Osteocyte (in vitro differentiated cells): ENCODE measurements at regions not wholly inside any gene's neighbourhood (a gene's known extent, or its start where the extent isn't known, plus 50 kb on each side); places are given as distances from the start of the nearest gene placed in this dataset.

Experiments used
- DNase-seq: peaks from one replicate; pipeline ENCODE4 v3.0.0; 2021; ENCODE audit warnings: mixed read lengths; ENCODE audit not compliant: unreplicated experiment; ENCODE audit errors: extremely low spot score
- H3K27ac Mint-ChIP-seq: one replicate; pipeline ENCODE4 v1.8.0; 2021; ENCODE audit warnings: mild to moderate bottlenecking, mixed read lengths; ENCODE audit not compliant: unreplicated experiment
- H3K27me3 Mint-ChIP-seq: one replicate; pipeline ENCODE4 v1.8.0; 2021; ENCODE audit warnings: mixed read lengths; ENCODE audit not compliant: unreplicated experiment
- H3K36me3 Mint-ChIP-seq: one replicate; pipeline ENCODE4 v1.8.0; 2021; ENCODE audit warnings: mixed read lengths; ENCODE audit not compliant: unreplicated experiment
- H3K4me1 Mint-ChIP-seq: one replicate; pipeline ENCODE4 v1.8.0; 2021; ENCODE audit warnings: mixed read lengths; ENCODE audit not compliant: unreplicated experiment
- H3K4me3 Mint-ChIP-seq: one replicate; pipeline ENCODE4 v1.8.0; 2021; ENCODE audit warnings: mild to moderate bottlenecking, moderate library complexity, mixed read lengths; ENCODE audit not compliant: unreplicated experiment
- H3K9me3 Mint-ChIP-seq: one replicate; pipeline ENCODE4 v1.8.0; 2021; ENCODE audit warnings: mixed read lengths; ENCODE audit not compliant: unreplicated experiment
- TF ChIP-seq, protein P1 (sequence below): fragments of 200-600 bp; sonication (generic); IDR thresholded peaks from 2 replicates; pipeline ENCODE4 v1.5.0; 2021; ENCODE audit warnings: antibody characterized with exemption, mild to moderate bottlenecking, moderate library complexity

DNA sequence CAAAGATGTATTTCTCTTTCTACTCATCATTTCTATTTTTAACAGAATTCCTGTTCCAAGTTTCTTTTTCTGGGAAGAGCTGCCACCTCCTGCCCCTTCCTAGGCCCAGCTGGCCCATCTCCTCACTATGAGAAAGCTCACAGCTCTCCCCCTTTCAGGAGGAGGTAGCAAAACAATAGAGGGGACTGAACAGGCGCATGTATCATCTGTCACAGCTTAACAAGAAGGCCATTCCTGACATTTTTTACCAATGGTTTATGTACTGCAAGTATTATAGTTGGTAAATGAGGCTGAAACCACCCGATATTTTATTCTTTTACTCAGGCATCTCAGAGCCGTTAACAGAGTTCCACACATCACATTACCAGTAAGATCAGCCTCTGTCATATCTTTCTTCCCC lies 103.7 kb upstream of the MTHFD1L start:
- TF ChIP-seq, protein P1, sequence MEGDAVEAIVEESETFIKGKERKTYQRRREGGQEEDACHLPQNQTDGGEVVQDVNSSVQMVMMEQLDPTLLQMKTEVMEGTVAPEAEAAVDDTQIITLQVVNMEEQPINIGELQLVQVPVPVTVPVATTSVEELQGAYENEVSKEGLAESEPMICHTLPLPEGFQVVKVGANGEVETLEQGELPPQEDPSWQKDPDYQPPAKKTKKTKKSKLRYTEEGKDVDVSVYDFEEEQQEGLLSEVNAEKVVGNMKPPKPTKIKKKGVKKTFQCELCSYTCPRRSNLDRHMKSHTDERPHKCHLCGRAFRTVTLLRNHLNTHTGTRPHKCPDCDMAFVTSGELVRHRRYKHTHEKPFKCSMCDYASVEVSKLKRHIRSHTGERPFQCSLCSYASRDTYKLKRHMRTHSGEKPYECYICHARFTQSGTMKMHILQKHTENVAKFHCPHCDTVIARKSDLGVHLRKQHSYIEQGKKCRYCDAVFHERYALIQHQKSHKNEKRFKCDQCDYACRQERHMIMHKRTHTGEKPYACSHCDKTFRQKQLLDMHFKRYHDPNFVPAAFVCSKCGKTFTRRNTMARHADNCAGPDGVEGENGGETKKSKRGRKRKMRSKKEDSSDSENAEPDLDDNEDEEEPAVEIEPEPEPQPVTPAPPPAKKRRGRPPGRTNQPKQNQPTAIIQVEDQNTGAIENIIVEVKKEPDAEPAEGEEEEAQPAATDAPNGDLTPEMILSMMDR: no peak
- Mint-ChIP-seq H3K4me3 (no peak overlapping the region), H3K4me1 (peaks cover 12% of the 10 kb centered on the region), H3K36me3 (no peaks in the 10 kb centered on the region), H3K27ac (no peak overlapping the region), H3K27me3 (no peaks in the 10 kb centered on the region), H3K9me3 (no peaks in the 10 kb centered on the region)
- no peak for DNase-seq

DNA sequence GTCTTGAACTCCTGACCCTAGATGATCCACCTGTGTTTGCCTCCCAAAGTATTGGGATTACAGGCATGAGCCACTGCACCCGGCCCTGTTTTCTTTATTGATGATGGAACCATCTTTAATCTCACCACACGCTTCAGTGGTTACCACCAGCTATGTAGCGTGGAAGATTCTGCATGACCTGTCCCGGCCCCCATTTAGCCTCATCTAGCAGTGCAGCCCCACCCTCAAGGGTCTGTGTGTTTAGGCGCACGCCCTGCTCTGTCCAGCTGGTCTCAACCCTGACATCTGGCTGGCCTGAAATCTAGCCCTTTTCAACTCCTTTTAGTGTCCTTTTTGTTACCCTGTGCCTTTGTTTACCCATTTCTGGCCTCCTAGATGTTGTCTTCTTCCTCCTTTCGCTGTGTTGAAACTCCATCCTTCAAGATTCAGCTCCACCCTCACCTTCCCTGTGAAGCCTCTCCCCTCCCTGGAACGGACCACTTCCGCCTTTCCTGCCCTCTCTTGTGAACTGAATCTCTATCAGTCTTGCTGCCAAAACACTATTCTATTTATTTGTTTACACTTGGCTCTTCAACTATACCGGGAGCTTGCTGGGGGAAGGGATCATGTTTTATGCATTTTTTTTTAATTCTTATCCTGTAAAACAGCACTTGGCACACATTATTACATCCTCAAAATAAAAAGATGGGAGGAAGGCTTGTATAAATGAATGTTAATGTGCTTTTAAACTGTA lies 101.0 kb upstream of the MTHFD1L start:
- TF ChIP-seq, protein P1: no peak
- Mint-ChIP-seq H3K27ac (no peak overlapping the region), H3K27me3 (no peaks in the 10 kb centered on the region), H3K4me3 (no peak overlapping the region), H3K4me1 (peaks cover 34% of the 10 kb centered on the region), H3K36me3 (no peaks in the 10 kb centered on the region), H3K9me3 (no peaks in the 10 kb centered on the region)
- DNase-seq: no peak

DNA sequence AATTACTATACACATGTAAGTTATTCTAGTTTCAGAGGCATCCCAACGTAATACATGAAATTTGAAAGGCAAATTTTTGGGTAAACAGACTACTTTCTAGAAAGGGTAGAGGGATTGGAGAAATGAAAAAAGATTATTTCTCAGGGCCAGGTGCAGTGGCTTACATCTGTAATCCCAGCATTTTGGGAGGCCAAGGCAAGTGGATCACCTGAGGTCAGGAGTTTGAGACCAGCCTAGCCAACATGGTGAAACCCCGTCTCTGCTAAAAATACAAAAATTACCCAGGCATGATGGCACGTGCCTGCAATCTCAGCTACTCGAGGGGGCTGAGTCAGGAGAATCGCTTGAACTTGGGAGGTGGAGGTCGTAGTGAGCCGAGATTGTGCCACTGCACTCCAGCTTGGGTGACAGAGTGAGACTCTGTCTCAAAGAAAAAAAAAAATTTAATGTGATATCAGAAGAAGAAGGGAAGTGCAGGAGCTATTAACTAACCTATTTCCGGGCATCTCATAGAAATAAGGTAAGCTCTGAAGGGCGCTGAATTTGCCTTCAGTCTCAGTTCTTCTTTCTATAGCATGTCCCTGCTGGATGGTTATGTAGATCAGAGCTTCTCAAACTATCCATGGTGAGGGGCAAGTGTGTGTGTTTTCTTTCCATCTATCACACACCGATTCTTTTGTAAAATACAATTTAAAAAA lies 100.3 kb upstream of the MTHFD1L start:
- no peak for DNase-seq
- Mint-ChIP-seq H3K27ac (no peak overlapping the region), H3K4me3 (no peak overlapping the region), H3K4me1 (peaks cover 37% of the 10 kb centered on the region), H3K36me3 (no peaks in the 10 kb centered on the region), H3K9me3 (no peaks in the 10 kb centered on the region), H3K27me3 (no peaks in the 10 kb centered on the region)
- TF ChIP-seq, protein P1: no peak

DNA sequence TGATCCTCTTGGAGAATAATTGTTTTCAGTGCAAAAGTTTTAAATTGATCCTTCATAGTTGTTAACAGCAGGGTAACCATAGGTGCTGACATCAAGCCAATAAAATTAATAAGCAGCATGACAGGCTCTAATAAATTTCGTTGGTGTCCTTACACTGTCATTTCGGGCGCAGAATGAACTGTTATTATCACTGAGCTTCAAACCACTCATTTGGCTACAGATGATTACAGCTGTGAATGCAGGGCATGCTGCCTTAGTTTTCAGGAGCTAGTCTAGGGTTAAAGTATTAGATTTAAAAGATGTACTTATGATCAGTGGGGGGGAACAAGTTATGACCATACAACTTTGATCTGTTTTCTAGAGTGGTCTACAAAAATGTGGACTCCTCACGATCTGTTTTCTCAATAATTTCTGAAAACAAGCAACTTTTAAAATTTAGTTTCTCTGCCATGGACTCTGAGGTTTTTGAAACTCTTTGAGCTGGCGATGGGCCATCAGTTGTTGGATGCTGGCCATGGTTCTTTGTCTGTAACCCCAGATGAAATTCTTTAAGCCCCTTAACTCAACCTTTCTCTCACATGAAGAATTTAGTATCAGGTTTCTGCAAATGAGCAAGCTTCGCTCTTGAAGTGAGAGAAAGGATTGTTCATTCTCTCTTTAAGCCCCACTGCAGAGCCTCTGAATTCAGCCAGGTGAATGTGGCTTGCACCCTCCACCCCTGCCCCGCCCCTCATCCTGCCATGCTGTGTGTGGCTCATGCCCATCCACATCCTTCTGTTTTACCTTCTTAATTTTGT lies 99.1 kb upstream of the MTHFD1L start:
- H3K9me3 Mint-ChIP-seq: no peaks in the 10 kb centered on the region
- H3K27me3 Mint-ChIP-seq: no peaks in the 10 kb centered on the region
- no peaks in the 10 kb centered on the region for H3K36me3 Mint-ChIP-seq
- TF ChIP-seq, protein P1: no peak
- H3K4me3 Mint-ChIP-seq: no peak overlapping the region
- peak overlapping the region; percentile 75 for H3K27ac Mint-ChIP-seq
- DNase-seq: no peak
- H3K4me1 Mint-ChIP-seq: peaks cover 41% of the 10 kb centered on the region

DNA sequence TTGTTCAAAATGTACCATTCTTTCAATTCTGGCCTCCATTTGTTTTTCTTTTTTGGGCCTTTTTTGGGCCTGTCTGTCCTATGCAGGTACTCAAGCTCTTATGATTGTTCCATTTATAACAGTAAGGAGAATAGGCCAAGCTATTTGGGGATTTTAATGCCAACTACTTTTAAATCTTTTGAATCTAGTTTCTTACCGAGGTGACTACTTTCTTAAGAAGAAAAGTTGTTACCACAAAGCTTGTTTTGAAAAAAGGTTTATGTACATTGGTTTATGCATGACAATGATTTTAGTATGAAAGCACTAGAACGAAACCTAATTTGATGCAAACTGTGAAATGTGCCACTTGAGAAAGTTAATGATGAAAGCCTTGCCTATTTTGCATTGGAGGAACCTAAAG lies 98.3 kb upstream of the MTHFD1L start:
- Mint-ChIP-seq H3K4me3 (no peak overlapping the region), H3K9me3 (no peaks in the 10 kb centered on the region), H3K4me1 (peaks cover 46% of the 10 kb centered on the region), H3K27ac (peak overlapping the region; percentile 75), H3K27me3 (no peaks in the 10 kb centered on the region), H3K36me3 (no peaks in the 10 kb centered on the region)
- TF ChIP-seq, protein P1: no peak
- no peak for DNase-seq
